ENCODE measurements at regions not wholly inside any gene's neighbourhood (a gene's known extent, or its start where the extent isn't known, plus 50 kb on each side); places are given as distances from the start of the nearest gene placed in this dataset.

DNA sequence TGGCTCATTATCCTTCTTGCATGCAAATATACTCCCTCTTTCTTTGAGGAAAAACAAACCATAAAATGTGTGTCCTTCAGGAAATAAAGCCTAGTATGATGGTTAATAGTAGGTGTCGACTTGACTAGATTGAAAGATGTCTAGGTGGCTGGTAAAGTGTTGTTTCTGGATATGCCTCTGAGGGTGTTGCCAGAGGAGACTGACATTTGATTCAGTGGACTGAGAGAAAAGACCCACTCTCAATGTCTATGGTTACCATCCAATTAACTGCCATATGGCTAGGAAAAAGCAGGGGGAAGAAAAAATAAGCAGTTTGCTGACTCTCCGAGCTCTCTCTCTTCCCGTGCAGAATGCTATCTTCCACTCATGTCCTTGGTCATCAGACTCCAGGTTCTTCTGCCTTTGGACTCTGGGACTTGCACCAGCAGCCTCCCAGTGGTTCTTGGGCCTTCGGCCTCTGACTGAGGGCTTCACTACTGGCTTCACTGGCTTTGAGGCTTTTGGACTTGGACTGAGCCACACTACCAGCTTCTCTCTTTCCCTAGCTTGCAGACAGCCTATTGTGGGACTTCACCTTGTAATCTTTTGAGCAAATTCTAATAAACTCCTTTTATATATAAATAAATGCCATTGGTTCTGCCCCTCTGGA lies 532.1 kb upstream of the HTR2C start:
- TF ChIP-seq, protein P1, sequence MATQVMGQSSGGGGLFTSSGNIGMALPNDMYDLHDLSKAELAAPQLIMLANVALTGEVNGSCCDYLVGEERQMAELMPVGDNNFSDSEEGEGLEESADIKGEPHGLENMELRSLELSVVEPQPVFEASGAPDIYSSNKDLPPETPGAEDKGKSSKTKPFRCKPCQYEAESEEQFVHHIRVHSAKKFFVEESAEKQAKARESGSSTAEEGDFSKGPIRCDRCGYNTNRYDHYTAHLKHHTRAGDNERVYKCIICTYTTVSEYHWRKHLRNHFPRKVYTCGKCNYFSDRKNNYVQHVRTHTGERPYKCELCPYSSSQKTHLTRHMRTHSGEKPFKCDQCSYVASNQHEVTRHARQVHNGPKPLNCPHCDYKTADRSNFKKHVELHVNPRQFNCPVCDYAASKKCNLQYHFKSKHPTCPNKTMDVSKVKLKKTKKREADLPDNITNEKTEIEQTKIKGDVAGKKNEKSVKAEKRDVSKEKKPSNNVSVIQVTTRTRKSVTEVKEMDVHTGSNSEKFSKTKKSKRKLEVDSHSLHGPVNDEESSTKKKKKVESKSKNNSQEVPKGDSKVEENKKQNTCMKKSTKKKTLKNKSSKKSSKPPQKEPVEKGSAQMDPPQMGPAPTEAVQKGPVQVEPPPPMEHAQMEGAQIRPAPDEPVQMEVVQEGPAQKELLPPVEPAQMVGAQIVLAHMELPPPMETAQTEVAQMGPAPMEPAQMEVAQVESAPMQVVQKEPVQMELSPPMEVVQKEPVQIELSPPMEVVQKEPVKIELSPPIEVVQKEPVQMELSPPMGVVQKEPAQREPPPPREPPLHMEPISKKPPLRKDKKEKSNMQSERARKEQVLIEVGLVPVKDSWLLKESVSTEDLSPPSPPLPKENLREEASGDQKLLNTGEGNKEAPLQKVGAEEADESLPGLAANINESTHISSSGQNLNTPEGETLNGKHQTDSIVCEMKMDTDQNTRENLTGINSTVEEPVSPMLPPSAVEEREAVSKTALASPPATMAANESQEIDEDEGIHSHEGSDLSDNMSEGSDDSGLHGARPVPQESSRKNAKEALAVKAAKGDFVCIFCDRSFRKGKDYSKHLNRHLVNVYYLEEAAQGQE (IDR thresholded peaks at IDR 0.05; ENCODE audit: insufficient replicate concordance, low read depth), result no peak
- TF ChIP-seq, protein P2, sequence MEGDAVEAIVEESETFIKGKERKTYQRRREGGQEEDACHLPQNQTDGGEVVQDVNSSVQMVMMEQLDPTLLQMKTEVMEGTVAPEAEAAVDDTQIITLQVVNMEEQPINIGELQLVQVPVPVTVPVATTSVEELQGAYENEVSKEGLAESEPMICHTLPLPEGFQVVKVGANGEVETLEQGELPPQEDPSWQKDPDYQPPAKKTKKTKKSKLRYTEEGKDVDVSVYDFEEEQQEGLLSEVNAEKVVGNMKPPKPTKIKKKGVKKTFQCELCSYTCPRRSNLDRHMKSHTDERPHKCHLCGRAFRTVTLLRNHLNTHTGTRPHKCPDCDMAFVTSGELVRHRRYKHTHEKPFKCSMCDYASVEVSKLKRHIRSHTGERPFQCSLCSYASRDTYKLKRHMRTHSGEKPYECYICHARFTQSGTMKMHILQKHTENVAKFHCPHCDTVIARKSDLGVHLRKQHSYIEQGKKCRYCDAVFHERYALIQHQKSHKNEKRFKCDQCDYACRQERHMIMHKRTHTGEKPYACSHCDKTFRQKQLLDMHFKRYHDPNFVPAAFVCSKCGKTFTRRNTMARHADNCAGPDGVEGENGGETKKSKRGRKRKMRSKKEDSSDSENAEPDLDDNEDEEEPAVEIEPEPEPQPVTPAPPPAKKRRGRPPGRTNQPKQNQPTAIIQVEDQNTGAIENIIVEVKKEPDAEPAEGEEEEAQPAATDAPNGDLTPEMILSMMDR (IDR thresholded peaks at IDR 0.05; ENCODE audit: insufficient read depth, low read length), result no peak
